Fibroblast of mammary gland (primary cell): ENCODE measurements at regions not wholly inside any gene's neighbourhood (a gene's known extent, or its start where the extent isn't known, plus 50 kb on each side); places are given as distances from the start of the nearest gene placed in this dataset.

ENCODE experiments used
- DNase-seq: peaks from one replicate; pipeline ENCODE4 v3.0.0-alpha.2; 2010; ENCODE audit warnings: low read depth
- H3K4me3 ChIP-seq: 2 replicates; pipeline ENCODE4 v1.5.1; 2011; ENCODE audit warnings: low read depth, mild to moderate bottlenecking, low read length, moderate library complexity; ENCODE audit not compliant: control insufficient read depth
- TF ChIP-seq, protein P1 (sequence below): conservative IDR thresholded peaks from 2 replicates; pipeline ENCODE4 v1.5.1; 2011; ENCODE audit warnings: low read depth, low read length, inconsistent platforms; ENCODE audit not compliant: control insufficient read depth, insufficient read depth

DNA sequence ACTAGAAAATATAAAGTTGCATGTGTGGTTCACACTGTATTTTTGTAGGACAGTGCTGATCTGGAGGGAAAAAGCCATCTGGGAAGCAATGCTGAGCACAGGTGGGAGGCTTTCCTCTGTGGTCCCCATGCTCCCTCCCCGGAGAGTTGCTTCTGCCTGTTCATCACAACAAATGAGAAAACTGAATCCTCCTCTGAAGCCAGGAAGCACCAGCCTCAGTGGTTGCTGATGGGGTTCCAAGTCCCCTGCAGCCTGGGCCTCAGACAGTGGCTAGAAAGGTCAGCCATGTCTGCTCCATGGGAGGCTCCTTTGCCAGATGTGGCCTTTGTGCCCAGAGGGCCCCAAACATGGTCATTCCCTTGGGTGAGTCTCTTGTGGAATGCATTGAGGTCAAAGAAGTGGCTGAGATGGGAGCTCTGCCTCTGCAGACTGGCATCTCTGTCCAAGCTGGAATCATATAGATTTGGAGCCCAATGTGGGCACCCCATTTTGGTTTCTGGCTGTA lies 77.6 kb downstream of the C5orf15 start:
- TF ChIP-seq, protein P1, sequence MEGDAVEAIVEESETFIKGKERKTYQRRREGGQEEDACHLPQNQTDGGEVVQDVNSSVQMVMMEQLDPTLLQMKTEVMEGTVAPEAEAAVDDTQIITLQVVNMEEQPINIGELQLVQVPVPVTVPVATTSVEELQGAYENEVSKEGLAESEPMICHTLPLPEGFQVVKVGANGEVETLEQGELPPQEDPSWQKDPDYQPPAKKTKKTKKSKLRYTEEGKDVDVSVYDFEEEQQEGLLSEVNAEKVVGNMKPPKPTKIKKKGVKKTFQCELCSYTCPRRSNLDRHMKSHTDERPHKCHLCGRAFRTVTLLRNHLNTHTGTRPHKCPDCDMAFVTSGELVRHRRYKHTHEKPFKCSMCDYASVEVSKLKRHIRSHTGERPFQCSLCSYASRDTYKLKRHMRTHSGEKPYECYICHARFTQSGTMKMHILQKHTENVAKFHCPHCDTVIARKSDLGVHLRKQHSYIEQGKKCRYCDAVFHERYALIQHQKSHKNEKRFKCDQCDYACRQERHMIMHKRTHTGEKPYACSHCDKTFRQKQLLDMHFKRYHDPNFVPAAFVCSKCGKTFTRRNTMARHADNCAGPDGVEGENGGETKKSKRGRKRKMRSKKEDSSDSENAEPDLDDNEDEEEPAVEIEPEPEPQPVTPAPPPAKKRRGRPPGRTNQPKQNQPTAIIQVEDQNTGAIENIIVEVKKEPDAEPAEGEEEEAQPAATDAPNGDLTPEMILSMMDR = no peak
- DNase-seq = no peak
- H3K4me3 ChIP-seq = no peak overlapping the region

- DNase-seq = no peak
- no peak overlapping the region for H3K4me3 ChIP-seq
- TF ChIP-seq, protein P1 = no peak
Observed at GRCh38 chr5:133890314-133890713, 78.1 kb downstream of the C5orf15 start.

DNA sequence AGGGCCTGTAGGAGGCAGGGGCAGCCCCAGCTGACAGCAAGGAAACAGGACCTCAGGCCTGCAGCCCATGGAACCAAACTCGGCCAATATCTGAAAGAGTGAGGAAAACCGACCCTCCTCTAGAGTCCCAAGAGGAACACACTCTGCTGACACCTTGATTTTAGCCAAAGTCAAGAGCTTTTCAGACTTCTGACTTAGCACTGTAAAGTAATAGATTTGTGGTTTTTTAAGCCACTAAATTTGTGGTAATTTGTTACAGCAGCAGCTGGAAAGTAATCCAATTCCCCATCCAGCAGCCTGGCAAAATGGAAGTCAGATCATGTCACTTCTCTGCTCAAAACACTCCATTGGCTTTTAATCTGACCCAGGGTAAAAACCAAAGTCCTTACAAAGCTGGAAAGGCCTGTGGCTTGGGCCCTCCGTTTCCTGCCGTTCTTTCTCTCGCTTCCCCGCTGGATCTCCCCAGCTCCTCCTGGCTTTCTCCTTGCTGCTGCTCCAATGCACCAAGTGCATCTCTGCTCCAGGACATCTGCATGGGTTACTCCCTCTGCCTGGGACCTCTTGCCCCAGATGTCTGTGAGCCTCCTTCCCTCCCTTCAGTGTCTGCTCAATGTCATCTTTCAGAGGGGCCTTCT lies 79.0 kb downstream of the C5orf15 start:
- TF ChIP-seq, protein P1 = no peak
- no peak overlapping the region for H3K4me3 ChIP-seq
- DNase-seq = no peak

DNA sequence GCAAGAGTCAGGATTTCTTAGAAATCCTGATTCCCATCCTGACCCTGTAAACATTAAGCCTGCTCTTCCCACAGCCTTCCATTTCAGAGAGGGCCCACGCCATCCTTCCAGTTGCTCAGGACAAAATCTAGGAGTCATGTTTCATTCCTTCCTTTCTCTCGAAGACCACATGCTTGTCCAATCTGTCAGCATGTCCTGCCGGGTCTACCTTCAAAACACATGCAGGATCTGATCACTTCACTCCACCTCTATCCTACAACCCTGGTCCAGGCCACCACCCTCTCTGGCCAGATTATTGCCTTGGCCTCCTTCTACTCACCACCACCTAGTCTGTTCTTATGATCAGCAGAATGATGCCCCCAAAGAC lies 79.8 kb downstream of the C5orf15 start:
- no peak for DNase-seq
- TF ChIP-seq, protein P1 = no peak
- no peak overlapping the region for H3K4me3 ChIP-seq

- DNase-seq = no peak
- TF ChIP-seq, protein P1 = no peak
- no peak overlapping the region for H3K4me3 ChIP-seq
Observed at GRCh38 chr5:133885566-133885965, 82.9 kb downstream of the C5orf15 start.

DNA sequence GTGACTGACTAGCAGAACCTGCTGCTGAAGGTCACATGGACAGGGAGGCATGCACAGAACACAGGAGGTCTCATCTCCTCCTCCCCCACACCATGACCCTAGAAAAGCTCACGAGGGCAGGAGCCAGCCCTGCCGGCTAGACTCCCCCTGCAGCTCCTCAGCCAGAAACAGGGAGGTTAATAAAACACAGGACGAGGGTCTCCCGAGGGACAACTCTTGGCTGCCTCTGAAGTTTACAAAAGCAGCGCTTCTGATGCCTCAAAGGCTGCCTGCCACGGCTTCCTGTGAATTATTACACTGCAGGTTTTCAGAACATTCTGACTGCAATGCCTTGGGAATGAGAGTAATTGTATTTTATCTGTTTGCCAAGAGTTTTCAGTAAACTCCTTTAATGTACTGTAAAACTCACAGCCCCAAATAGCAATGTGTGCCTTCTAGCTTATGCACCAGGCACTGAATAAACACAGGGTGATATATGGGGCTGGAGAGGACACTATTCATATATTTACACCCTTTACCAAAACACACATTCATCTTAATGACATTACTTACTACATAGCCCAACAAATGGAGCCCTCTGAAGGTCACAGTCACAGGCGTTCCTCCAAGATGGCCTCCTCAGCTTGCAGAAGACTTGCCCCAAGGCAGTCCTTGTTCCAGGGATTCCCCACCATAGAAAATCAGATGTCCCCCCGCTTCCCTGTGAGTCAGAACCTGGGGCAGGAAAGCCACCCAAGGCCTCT lies 83.7 kb downstream of the C5orf15 start:
- H3K4me3 ChIP-seq = no peak overlapping the region
- DNase-seq = peak; percentile 68
- TF ChIP-seq, protein P1 = no peak
